Thoracic aorta (tissue), 2 donors: ENCODE measurements at regions not wholly inside any gene's neighbourhood (a gene's known extent, or its start where the extent isn't known, plus 50 kb on each side); places are given as distances from the start of the nearest gene placed in this dataset.
A peak's percentile ranks its signal among the peaks of the same experiment; 100 is the strongest.

Source experiments
- ATAC-seq: fragments of 150-250 bp; one replicate; pipeline ENCODE4 v1.8.0; 2017; ENCODE audit warnings: low read depth; ENCODE audit not compliant: insufficient number of reproducible peaks, low FRiP score
- DNase-seq: peaks from one replicate; pipeline ENCODE4 v3.0.0-alpha.2; 2020; ENCODE audit warnings: low spot score
- H3K27ac ChIP-seq, 2 donors: fragments of 200-600 bp; sonication (generic); 1 replicate in 1 of 2; 2 replicates in 1 of 2; pipeline ENCODE4 v1.5.1; 2016; ENCODE audit warnings: mild to moderate bottlenecking in 2 of 2, moderate library complexity in 2 of 2
- H3K27me3 ChIP-seq: fragments of 200-600 bp; sonication (generic); replicated peaks from 2 replicates; pipeline ENCODE4 v1.6.0; 2016; ENCODE audit warnings: mild to moderate bottlenecking; ENCODE audit not compliant: insufficient read depth
- H3K36me3 ChIP-seq: fragments of 200-600 bp; sonication (generic); one replicate; pipeline ENCODE4 v1.5.1; 2016
- H3K4me1 ChIP-seq, 2 donors: fragments of 200-600 bp; sonication (generic); 1 replicate in 1 of 2; 2 replicates in 1 of 2; pipeline versions ENCODE4 v1.5.1 to v1.6.0; 2016; ENCODE audit warnings: low read depth in 2 of 2, mild to moderate bottlenecking in 1 of 2; ENCODE audit not compliant: control insufficient read depth in 1 of 2
- H3K4me3 ChIP-seq: fragments of 200-600 bp; sonication (generic); 2 replicates; pipeline ENCODE4 v1.5.1; 2016; ENCODE audit warnings: mild to moderate bottlenecking
- H3K9me3 ChIP-seq: fragments of 200-600 bp; sonication (generic); 2 replicates; pipeline ENCODE4 v1.5.1; 2016
- CTCF ChIP-seq: fragments of 200-600 bp; sonication (generic); IDR thresholded peaks from one replicate; pipeline ENCODE4 v1.5.1; 2019; ENCODE audit warnings: antibody characterized with exemption

- Histone ChIP-seq H3K36me3 (no peaks in the 10 kb centered on the region), H3K4me1 (peaks cover 0 to 15% of the 10 kb centered on the region in 2 donors), H3K27ac (peak overlapping the region; percentile 1 to 31), H3K4me3 (no peak overlapping the region), H3K27me3 (no peaks in the 10 kb centered on the region), H3K9me3 (no peaks in the 10 kb centered on the region)
- TF ChIP-seq CTCF, result no peak
- ATAC-seq (no peak), DNase-seq (no peak)
Measured at GRCh38 chr16:65538976-65539375, 417.1 kb upstream of the CDH11 start.

GRCh38 chr16:65537336-65537735 lies 415.5 kb upstream of the CDH11 start:
- H3K9me3 ChIP-seq, result no peaks in the 10 kb centered on the region
- peaks cover 0 to 15% of the 10 kb centered on the region in 2 donors for H3K4me1 ChIP-seq
- ATAC-seq (no peak), DNase-seq (no peak)
- no peaks in the 10 kb centered on the region for H3K27me3 ChIP-seq
- no peak for TF ChIP-seq CTCF
- no peak overlapping the region for H3K27ac ChIP-seq
- H3K36me3 ChIP-seq, result no peaks in the 10 kb centered on the region
- H3K4me3 ChIP-seq, result no peak overlapping the region

- no peak for DNase-seq
- H3K4me3 ChIP-seq, result no peak overlapping the region
- H3K27me3 ChIP-seq, result no peaks in the 10 kb centered on the region
- no peak for TF ChIP-seq CTCF
- no peaks in the 10 kb centered on the region for H3K36me3 ChIP-seq
- H3K9me3 ChIP-seq, result no peaks in the 10 kb centered on the region
- no peak overlapping the region for H3K27ac ChIP-seq
- ATAC-seq, result no peak
- H3K4me1 ChIP-seq, result peaks cover 0 to 8% of the 10 kb centered on the region in 2 donors
Measured at GRCh38 chr16:65534121-65534528, 412.3 kb upstream of the CDH11 start.

GRCh38 chr16:65532846-65533245 lies 411.0 kb upstream of the CDH11 start:
- TF ChIP-seq CTCF, result no peak
- no peaks in the 10 kb centered on the region for H3K9me3 ChIP-seq
- ATAC-seq, result no peak
- no peaks in the 10 kb centered on the region for H3K36me3 ChIP-seq
- H3K4me3 ChIP-seq, result no peak overlapping the region
- no peaks in the 10 kb centered on the region for H3K27me3 ChIP-seq
- H3K27ac ChIP-seq, result no peak overlapping the region
- no peak for DNase-seq
- H3K4me1 ChIP-seq, result no peaks in the 10 kb centered on the region

- Histone ChIP-seq H3K4me3 (peak overlapping the region; percentile 5), H3K36me3 (no peaks in the 10 kb centered on the region), H3K27ac (no peak overlapping the region), H3K4me1 (no peaks in the 10 kb centered on the region), H3K27me3 (no peaks in the 10 kb centered on the region), H3K9me3 (peaks cover 2% of the 10 kb centered on the region)
- TF ChIP-seq CTCF, result no peak
- DNase-seq (no peak), ATAC-seq (no peak)
Measured at GRCh38 chr16:65532258-65532657, 410.4 kb upstream of the CDH11 start.
